ENCODE measurements at regions not wholly inside any gene's neighbourhood (a gene's known extent, or its start where the extent isn't known, plus 50 kb on each side); places are given as distances from the start of the nearest gene placed in this dataset.

DNA sequence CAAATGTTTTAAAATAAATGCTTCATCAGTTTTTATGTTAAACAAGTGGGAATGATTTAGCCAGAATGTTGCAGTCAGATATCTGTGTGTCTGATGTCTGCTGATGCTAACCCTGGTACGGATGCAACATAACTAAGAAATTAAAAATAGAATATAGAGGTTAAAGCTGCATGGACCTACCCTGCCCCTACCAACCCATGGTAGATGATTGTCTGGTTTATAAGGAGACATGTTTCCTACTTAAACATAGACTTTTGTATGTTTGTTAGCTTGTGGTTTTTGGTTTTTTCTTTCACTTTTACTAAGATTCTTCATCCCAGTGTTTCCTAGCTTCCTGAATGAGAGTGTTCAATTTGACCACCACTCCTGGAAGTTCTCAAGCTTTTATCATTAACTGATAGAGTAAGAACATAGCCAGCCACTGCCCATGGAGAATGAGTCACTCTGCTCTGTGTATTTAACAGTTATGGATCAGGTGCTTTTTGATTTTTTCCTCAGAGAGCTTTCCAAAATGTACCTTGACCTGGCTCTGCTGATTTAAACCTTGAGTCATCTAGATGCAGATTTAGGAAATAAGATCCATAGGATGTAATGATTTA lies 70.7 kb upstream of the VEPH1 start:
- intact Hi-C loops (cut with DNase I, micrococcal nuclease) = loop anchor here in 1 of 2 donors (2.0 kb wide), 1 partner anchor 41 kb away; no protein-coding TSS in a partner anchor
- DNase-seq (no peak), ATAC-seq (no peak)

GRCh38 chr3:157573281-157573680 lies 70.1 kb upstream of the VEPH1 start:
- no peak for DNase-seq
- ATAC-seq = no peak
- intact Hi-C loops (cut with DNase I, micrococcal nuclease) = loop anchor here in 1 of 2 donors (2.0 kb wide), 1 partner anchor 40 kb away; no protein-coding TSS in a partner anchor

GRCh38 chr3:157572559-157573270 lies 69.5 kb upstream of the VEPH1 start:
- intact Hi-C loops (cut with DNase I, micrococcal nuclease) = loop anchor here in 1 of 2 donors (2.0 kb wide), 1 partner anchor 40 kb away; no protein-coding TSS in a partner anchor
- ATAC-seq (peak; percentile 64), DNase-seq (no peak)

DNA sequence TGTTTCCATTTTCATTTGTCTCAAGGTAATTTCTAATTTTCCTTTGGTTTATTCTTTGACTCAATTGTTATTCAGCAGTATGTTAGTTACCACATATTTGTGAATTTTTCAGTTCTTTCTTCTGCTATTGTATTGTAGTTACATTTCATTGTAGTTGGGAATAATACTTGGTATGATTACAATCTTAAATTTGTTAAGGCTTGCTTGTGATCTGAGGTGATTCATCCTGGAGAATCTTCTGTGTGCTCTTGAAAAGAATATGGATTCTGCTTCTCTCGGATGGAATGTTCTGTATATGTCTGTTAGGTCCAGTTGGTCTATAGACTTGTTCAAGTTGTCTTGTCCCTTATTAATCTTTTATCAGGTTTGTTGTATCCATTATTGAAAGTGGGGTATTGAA lies 63.4 kb upstream of the VEPH1 start:
- intact Hi-C loops (cut with DNase I, micrococcal nuclease) = no loop called here
- no peak for DNase-seq
- no peak for ATAC-seq

GRCh38 chr3:157559401-157559800 lies 56.2 kb upstream of the VEPH1 start:
- no peak for DNase-seq
- intact Hi-C loops (cut with DNase I, micrococcal nuclease) = no loop called here
- no peak for ATAC-seq

Measured in left colon (tissue), 2 donors.